ENCODE measurements at regions not wholly inside any gene's neighbourhood (a gene's known extent, or its start where the extent isn't known, plus 50 kb on each side); places are given as distances from the start of the nearest gene placed in this dataset.

DNA sequence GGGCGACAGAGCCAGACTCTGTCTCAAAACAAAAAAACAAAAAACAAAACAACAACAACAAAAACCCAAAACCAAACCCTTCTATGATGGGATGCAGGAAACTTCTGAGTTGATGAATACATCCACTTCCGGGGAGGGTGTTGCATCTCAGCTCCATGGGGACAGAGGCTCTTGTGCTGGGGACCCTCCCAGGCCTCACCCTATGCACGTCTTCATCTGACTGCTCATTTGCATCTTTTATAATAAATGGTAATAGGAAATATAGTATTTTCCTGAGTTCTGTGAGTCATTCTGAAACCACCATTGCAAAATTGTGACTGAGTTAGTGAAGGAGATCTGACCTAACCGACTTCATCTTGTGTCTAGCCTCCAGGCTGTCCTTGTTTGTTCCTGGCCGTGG is 109.5 kb upstream of the SLC28A3 start:
- H3K36me3 ChIP-seq, result no peaks in the 10 kb centered on the region
- no peaks in the 10 kb centered on the region for H3K9me3 ChIP-seq
- intact Hi-C loops (cut with DNase I; ENCODE audit: low total_unique reads), result no loop called here
- no peak for DNase-seq
- H3K27me3 ChIP-seq, result no peaks in the 10 kb centered on the region
- TF ChIP-seq POLR2A (IDR thresholded peaks at IDR 0.05), result no peak
- TF ChIP-seq, protein P1, sequence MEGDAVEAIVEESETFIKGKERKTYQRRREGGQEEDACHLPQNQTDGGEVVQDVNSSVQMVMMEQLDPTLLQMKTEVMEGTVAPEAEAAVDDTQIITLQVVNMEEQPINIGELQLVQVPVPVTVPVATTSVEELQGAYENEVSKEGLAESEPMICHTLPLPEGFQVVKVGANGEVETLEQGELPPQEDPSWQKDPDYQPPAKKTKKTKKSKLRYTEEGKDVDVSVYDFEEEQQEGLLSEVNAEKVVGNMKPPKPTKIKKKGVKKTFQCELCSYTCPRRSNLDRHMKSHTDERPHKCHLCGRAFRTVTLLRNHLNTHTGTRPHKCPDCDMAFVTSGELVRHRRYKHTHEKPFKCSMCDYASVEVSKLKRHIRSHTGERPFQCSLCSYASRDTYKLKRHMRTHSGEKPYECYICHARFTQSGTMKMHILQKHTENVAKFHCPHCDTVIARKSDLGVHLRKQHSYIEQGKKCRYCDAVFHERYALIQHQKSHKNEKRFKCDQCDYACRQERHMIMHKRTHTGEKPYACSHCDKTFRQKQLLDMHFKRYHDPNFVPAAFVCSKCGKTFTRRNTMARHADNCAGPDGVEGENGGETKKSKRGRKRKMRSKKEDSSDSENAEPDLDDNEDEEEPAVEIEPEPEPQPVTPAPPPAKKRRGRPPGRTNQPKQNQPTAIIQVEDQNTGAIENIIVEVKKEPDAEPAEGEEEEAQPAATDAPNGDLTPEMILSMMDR (IDR thresholded peaks at IDR 0.05), result no peak
- H3K4me1 ChIP-seq, result no peaks in the 10 kb centered on the region
- H3K4me3 ChIP-seq, result no peak overlapping the region
- no peak overlapping the region for H3K27ac ChIP-seq

- intact Hi-C loops (cut with DNase I; ENCODE audit: low total_unique reads), result no loop called here
- H3K4me1 ChIP-seq, result no peaks in the 10 kb centered on the region
- H3K27ac ChIP-seq, result no peak overlapping the region
- H3K36me3 ChIP-seq, result no peaks in the 10 kb centered on the region
- H3K9me3 ChIP-seq, result no peaks in the 10 kb centered on the region
- H3K4me3 ChIP-seq, result no peak overlapping the region
- DNase-seq, result no peak
- TF ChIP-seq, protein P1 (IDR thresholded peaks at IDR 0.05), result no peak
- TF ChIP-seq POLR2A (IDR thresholded peaks at IDR 0.05), result no peak
- H3K27me3 ChIP-seq, result no peaks in the 10 kb centered on the region
Observed at GRCh38 chr9:84456527-84456926, 116.0 kb upstream of the SLC28A3 start.

GRCh38 chr9:84460695-84461094 is 120.1 kb upstream of the SLC28A3 start:
- Histone ChIP-seq H3K27ac (no peak overlapping the region), H3K27me3 (no peaks in the 10 kb centered on the region), H3K4me3 (no peak overlapping the region), H3K36me3 (no peaks in the 10 kb centered on the region), H3K9me3 (no peaks in the 10 kb centered on the region), H3K4me1 (no peaks in the 10 kb centered on the region)
- TF ChIP-seq POLR2A (IDR thresholded peaks at IDR 0.05), result no peak
- TF ChIP-seq, protein P1 (IDR thresholded peaks at IDR 0.05), result no peak
- no peak for DNase-seq
- intact Hi-C loops (cut with DNase I; ENCODE audit: low total_unique reads), result no loop called here

DNA sequence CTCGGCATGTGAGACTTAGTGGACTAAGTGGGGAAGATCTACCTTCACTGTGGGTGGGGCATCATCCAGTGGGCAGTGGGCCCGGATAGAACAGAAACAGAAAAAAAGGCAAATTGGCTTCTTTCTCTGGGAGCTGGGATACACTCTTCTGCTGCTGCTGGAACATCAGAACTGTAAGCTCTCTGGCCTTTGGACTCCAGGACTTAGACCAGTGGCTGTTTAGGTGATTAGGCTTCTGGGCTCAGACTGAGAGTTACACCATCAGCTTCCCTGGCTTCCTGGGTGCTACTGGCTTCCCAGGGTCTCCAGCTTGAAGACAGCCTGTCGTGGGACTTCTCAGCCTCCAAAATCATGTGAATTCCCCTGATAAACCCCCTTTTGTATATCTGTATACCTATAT is 122.7 kb upstream of the SLC28A3 start:
- H3K4me3 ChIP-seq, result no peak overlapping the region
- no peaks in the 10 kb centered on the region for H3K27me3 ChIP-seq
- TF ChIP-seq, protein P1 (IDR thresholded peaks at IDR 0.05), result no peak
- TF ChIP-seq POLR2A (IDR thresholded peaks at IDR 0.05), result no peak
- H3K36me3 ChIP-seq, result no peaks in the 10 kb centered on the region
- intact Hi-C loops (cut with DNase I; ENCODE audit: low total_unique reads), result no loop called here
- H3K27ac ChIP-seq, result no peak overlapping the region
- H3K9me3 ChIP-seq, result no peaks in the 10 kb centered on the region
- no peaks in the 10 kb centered on the region for H3K4me1 ChIP-seq
- no peak for DNase-seq

- TF ChIP-seq, protein P1 (IDR thresholded peaks at IDR 0.05), result no peak
- no peak for TF ChIP-seq POLR2A (IDR thresholded peaks at IDR 0.05)
- Histone ChIP-seq H3K27me3 (no peaks in the 10 kb centered on the region), H3K36me3 (no peaks in the 10 kb centered on the region), H3K4me1 (no peaks in the 10 kb centered on the region), H3K27ac (no peak overlapping the region), H3K9me3 (no peaks in the 10 kb centered on the region), H3K4me3 (no peak overlapping the region)
- intact Hi-C loops (cut with DNase I; ENCODE audit: low total_unique reads), result no loop called here
- DNase-seq, result no peak
Observed at GRCh38 chr9:84466580-84467285, 126.2 kb upstream of the SLC28A3 start.

Measured in uterus (tissue), 3 donors.